Tibial nerve (tissue), 4 donors: ENCODE measurements at regions not wholly inside any gene's neighbourhood (a gene's known extent, or its start where the extent isn't known, plus 50 kb on each side); places are given as distances from the start of the nearest gene placed in this dataset.

Experiments used
- EP300 ChIP-seq, 2 donors: sonication (generic); formaldehyde crosslinking; IDR thresholded peaks; one replicate each; pipeline ENCODE4 v1.6.1; 2017; ENCODE audit warnings: antibody characterized with exemption in 2 of 2, mild to moderate bottlenecking in 1 of 2
- POLR2A ChIP-seq, 2 donors: fragments of 450-650 bp; IDR thresholded peaks; one replicate each; pipeline ENCODE4 v1.6.1; 2017; ENCODE audit warnings: antibody characterized with exemption in 2 of 2, mild to moderate bottlenecking in 2 of 2, moderate library complexity in 2 of 2
- TF ChIP-seq, protein P1 (sequence below), 5 experiments: fragments of 200-600 bp in 3 of 5; fragments of 450-650 bp in 2 of 5; sonication (generic) in 3 of 5; IDR thresholded peaks; one replicate each; pipeline ENCODE4 v1.5.1; 2016 to 2019; ENCODE audit warnings: antibody characterized with exemption in 5 of 5, mild to moderate bottlenecking in 3 of 5, moderate library complexity in 2 of 5

DNA sequence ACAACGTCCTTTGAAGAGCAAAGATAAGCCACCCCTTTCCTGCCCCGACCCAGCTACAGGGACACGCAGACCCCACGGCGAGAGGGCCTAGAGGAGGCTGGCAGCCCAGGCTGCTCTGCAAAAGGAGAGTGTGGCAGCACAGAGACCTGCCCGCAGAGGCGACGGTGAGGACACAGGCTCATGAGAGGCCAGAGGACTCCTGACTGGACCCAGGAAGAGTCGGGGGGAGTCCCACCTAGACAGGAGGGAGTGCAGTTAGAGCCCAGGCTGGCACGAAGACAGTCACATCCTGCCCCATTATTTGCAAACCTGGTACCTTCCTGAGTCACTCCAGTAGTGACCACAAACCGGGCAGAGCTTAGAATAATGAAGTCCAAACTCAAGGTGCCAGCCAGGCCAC, 227.7 kb upstream of the CDH4 start:
- TF ChIP-seq EP300 (IDR thresholded peaks at IDR 0.05) (no peak), POLR2A (IDR thresholded peaks at IDR 0.05) (no peak)
- TF ChIP-seq, protein P1, sequence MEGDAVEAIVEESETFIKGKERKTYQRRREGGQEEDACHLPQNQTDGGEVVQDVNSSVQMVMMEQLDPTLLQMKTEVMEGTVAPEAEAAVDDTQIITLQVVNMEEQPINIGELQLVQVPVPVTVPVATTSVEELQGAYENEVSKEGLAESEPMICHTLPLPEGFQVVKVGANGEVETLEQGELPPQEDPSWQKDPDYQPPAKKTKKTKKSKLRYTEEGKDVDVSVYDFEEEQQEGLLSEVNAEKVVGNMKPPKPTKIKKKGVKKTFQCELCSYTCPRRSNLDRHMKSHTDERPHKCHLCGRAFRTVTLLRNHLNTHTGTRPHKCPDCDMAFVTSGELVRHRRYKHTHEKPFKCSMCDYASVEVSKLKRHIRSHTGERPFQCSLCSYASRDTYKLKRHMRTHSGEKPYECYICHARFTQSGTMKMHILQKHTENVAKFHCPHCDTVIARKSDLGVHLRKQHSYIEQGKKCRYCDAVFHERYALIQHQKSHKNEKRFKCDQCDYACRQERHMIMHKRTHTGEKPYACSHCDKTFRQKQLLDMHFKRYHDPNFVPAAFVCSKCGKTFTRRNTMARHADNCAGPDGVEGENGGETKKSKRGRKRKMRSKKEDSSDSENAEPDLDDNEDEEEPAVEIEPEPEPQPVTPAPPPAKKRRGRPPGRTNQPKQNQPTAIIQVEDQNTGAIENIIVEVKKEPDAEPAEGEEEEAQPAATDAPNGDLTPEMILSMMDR (IDR thresholded peaks at IDR 0.05), result no peak
